GM18909 (cell line): ENCODE measurements at regions not wholly inside any gene's neighbourhood (a gene's known extent, or its start where the extent isn't known, plus 50 kb on each side); places are given as distances from the start of the nearest gene placed in this dataset.
A peak's percentile ranks its signal among the peaks of the same experiment; 100 is the strongest.

Experiments
- ATAC-seq: cut with Tn5 transposase; IDR thresholded peaks from one replicate; pipeline ENCODE4 v1.9.1; 2021; ENCODE audit warnings: mild to moderate bottlenecking; ENCODE audit not compliant: unreplicated experiment, poor library complexity

- ATAC-seq = no peak
Observed at GRCh38 chr7:20026762-20027161, 190.4 kb downstream of the MACC1 start.

- ATAC-seq = peak; percentile 97
Observed at GRCh38 chr7:20021831-20022230, 195.4 kb downstream of the MACC1 start.

GRCh38 chr7:20021066-20021465 is 196.1 kb downstream of the MACC1 start:
- ATAC-seq = no peak

GRCh38 chr7:20019757-20020432 is 197.3 kb downstream of the MACC1 start:
- ATAC-seq = peak; percentile 60

GRCh38 chr7:20016669-20017068 is 200.5 kb downstream of the MACC1 start:
- no peak for ATAC-seq

- ATAC-seq = no peak
Observed at GRCh38 chr7:20013536-20013935, 203.6 kb downstream of the MACC1 start.

- ATAC-seq = no peak
Observed at GRCh38 chr7:20012100-20012499, 205.1 kb downstream of the MACC1 start.

- no peak for ATAC-seq
Observed at GRCh38 chr7:20010877-20011276, 206.3 kb downstream of the MACC1 start.

GRCh38 chr7:20007510-20007909 is 209.7 kb downstream of the MACC1 start:
- no peak for ATAC-seq

- ATAC-seq = no peak
Observed at GRCh38 chr7:20005081-20005480, 212.1 kb downstream of the MACC1 start.

- no peak for ATAC-seq
Observed at GRCh38 chr7:19999681-20000080, 217.5 kb downstream of the MACC1 start.

- no peak for ATAC-seq
Observed at GRCh38 chr7:19991936-19992335, 218.5 kb upstream of the TMEM196 start.

GRCh38 chr7:19989906-19990305 is 216.5 kb upstream of the TMEM196 start:
- no peak for ATAC-seq

GRCh38 chr7:19988860-19989259 is 215.4 kb upstream of the TMEM196 start:
- no peak for ATAC-seq

- no peak for ATAC-seq
Observed at GRCh38 chr7:19984231-19984632, 210.8 kb upstream of the TMEM196 start.

- no peak for ATAC-seq
Observed at GRCh38 chr7:19982841-19983835, 209.7 kb upstream of the TMEM196 start.

- ATAC-seq = no peak
Observed at GRCh38 chr7:19973581-19973980, 200.2 kb upstream of the TMEM196 start.

- no peak for ATAC-seq
Observed at GRCh38 chr7:19972876-19973275, 199.5 kb upstream of the TMEM196 start.

GRCh38 chr7:19971956-19972355 is 198.5 kb upstream of the TMEM196 start:
- no peak for ATAC-seq

- no peak for ATAC-seq
Observed at GRCh38 chr7:19970514-19970913, 197.1 kb upstream of the TMEM196 start.

GRCh38 chr7:19969859-19970493 is 196.6 kb upstream of the TMEM196 start:
- ATAC-seq = no peak
